Activated naive CD8-positive, alpha-beta T cell treated with anti-CD3 and anti-CD28 coated beads for 36 hours (primary cell): ENCODE measurements at regions not wholly inside any gene's neighbourhood (a gene's known extent, or its start where the extent isn't known, plus 50 kb on each side); places are given as distances from the start of the nearest gene placed in this dataset.
"Not testable (repeated sequence)": the region's sequence is repeated elsewhere in the genome, so short reads cannot be mapped to it uniquely, and the experiment has no call there.

Source experiments
- DNase-seq: peaks from one replicate; pipeline ENCODE4 v3.0.0; 2021
- H3K27ac Mint-ChIP-seq: one replicate; pipeline ENCODE4 v1.8.0; 2022; ENCODE audit warnings: mild to moderate bottlenecking, moderate library complexity, mixed read lengths
- H3K27me3 Mint-ChIP-seq: one replicate; pipeline ENCODE4 v1.8.0; 2022; ENCODE audit warnings: mild to moderate bottlenecking, mixed read lengths
- H3K36me3 Mint-ChIP-seq: one replicate; pipeline ENCODE4 v1.8.0; 2021; ENCODE audit warnings: mild to moderate bottlenecking, mixed read lengths
- H3K4me1 Mint-ChIP-seq: one replicate; pipeline ENCODE4 v1.8.0; 2021; ENCODE audit warnings: mixed read lengths
- H3K4me3 Mint-ChIP-seq: one replicate; pipeline ENCODE4 v1.8.0; 2022; ENCODE audit warnings: mild to moderate bottlenecking, moderate library complexity, mixed read lengths
- H3K9me3 Mint-ChIP-seq: one replicate; pipeline ENCODE4 v1.8.0; 2022; ENCODE audit warnings: mixed read lengths

GRCh38 chr2:210730672-210731071, 174.3 kb downstream of the CPS1 start:
- Mint-ChIP-seq H3K4me1 (no peaks in the 10 kb centered on the region), H3K36me3 (no peaks in the 10 kb centered on the region), H3K27me3 (peaks cover 3% of the 10 kb centered on the region), H3K4me3 (no peak overlapping the region), H3K9me3 (peaks cover 2% of the 10 kb centered on the region), H3K27ac (no peak overlapping the region)
- DNase-seq: no peak

GRCh38 chr2:210746826-210747225, 190.4 kb downstream of the CPS1 start:
- not testable (repeated sequence) for H3K4me1 Mint-ChIP-seq, H3K9me3 Mint-ChIP-seq, H3K27me3 Mint-ChIP-seq, DNase-seq, H3K4me3 Mint-ChIP-seq, H3K36me3 Mint-ChIP-seq, H3K27ac Mint-ChIP-seq

- Mint-ChIP-seq H3K9me3 (no peaks in the 10 kb centered on the region), H3K4me3 (no peak overlapping the region), H3K4me1 (no peaks in the 10 kb centered on the region), H3K36me3 (no peaks in the 10 kb centered on the region), H3K27ac (no peak overlapping the region), H3K27me3 (no peaks in the 10 kb centered on the region)
- no peak for DNase-seq
Observed at GRCh38 chr2:210752532-210752931, 196.1 kb downstream of the CPS1 start.

- no peak overlapping the region for H3K27ac Mint-ChIP-seq
- H3K4me3 Mint-ChIP-seq: no peak overlapping the region
- no peak for DNase-seq
- H3K36me3 Mint-ChIP-seq: no peaks in the 10 kb centered on the region
- H3K9me3 Mint-ChIP-seq: no peaks in the 10 kb centered on the region
- H3K27me3 Mint-ChIP-seq: no peaks in the 10 kb centered on the region
- H3K4me1 Mint-ChIP-seq: no peaks in the 10 kb centered on the region
Observed at GRCh38 chr2:210753386-210753785, 197.0 kb downstream of the CPS1 start.

GRCh38 chr2:210756855-210757254, 200.5 kb downstream of the CPS1 start:
- DNase-seq: no peak
- Mint-ChIP-seq H3K9me3 (no peaks in the 10 kb centered on the region), H3K27me3 (no peaks in the 10 kb centered on the region), H3K27ac (no peak overlapping the region), H3K4me1 (no peaks in the 10 kb centered on the region), H3K36me3 (no peaks in the 10 kb centered on the region), H3K4me3 (no peak overlapping the region)

GRCh38 chr2:210762604-210763588, 206.5 kb downstream of the CPS1 start:
- Mint-ChIP-seq H3K9me3 (no peaks in the 10 kb centered on the region), H3K36me3 (no peaks in the 10 kb centered on the region), H3K4me1 (no peaks in the 10 kb centered on the region), H3K27me3 (no peaks in the 10 kb centered on the region), H3K4me3 (no peak overlapping the region), H3K27ac (no peak overlapping the region)
- DNase-seq: no peak

GRCh38 chr2:210768329-210768910, 212.0 kb downstream of the CPS1 start:
- no peaks in the 10 kb centered on the region for H3K27me3 Mint-ChIP-seq
- no peak for DNase-seq
- peaks cover 11% of the 10 kb centered on the region for H3K9me3 Mint-ChIP-seq
- no peaks in the 10 kb centered on the region for H3K4me1 Mint-ChIP-seq
- H3K36me3 Mint-ChIP-seq: no peaks in the 10 kb centered on the region
- no peak overlapping the region for H3K27ac Mint-ChIP-seq
- H3K4me3 Mint-ChIP-seq: no peak overlapping the region

- no peak overlapping the region for H3K4me3 Mint-ChIP-seq
- DNase-seq: no peak
- peaks cover 3% of the 10 kb centered on the region for H3K9me3 Mint-ChIP-seq
- H3K27me3 Mint-ChIP-seq: no peaks in the 10 kb centered on the region
- no peaks in the 10 kb centered on the region for H3K36me3 Mint-ChIP-seq
- H3K4me1 Mint-ChIP-seq: no peaks in the 10 kb centered on the region
- H3K27ac Mint-ChIP-seq: no peak overlapping the region
Observed at GRCh38 chr2:210776756-210777155, 220.4 kb downstream of the CPS1 start.

- H3K9me3 Mint-ChIP-seq: no peaks in the 10 kb centered on the region
- no peaks in the 10 kb centered on the region for H3K4me1 Mint-ChIP-seq
- H3K27me3 Mint-ChIP-seq: no peaks in the 10 kb centered on the region
- no peaks in the 10 kb centered on the region for H3K36me3 Mint-ChIP-seq
- no peak for DNase-seq
- H3K4me3 Mint-ChIP-seq: no peak overlapping the region
- no peak overlapping the region for H3K27ac Mint-ChIP-seq
Observed at GRCh38 chr2:210782222-210782621, 225.8 kb downstream of the CPS1 start.

GRCh38 chr2:210787831-210788230, 231.4 kb downstream of the CPS1 start:
- H3K4me1 Mint-ChIP-seq, H3K9me3 Mint-ChIP-seq, H3K27ac Mint-ChIP-seq, DNase-seq, H3K36me3 Mint-ChIP-seq, H3K27me3 Mint-ChIP-seq, H3K4me3 Mint-ChIP-seq: not testable (repeated sequence)

- Mint-ChIP-seq H3K27ac (no peak overlapping the region), H3K4me1 (no peaks in the 10 kb centered on the region), H3K27me3 (no peaks in the 10 kb centered on the region), H3K4me3 (no peak overlapping the region), H3K36me3 (no peaks in the 10 kb centered on the region), H3K9me3 (no peaks in the 10 kb centered on the region)
- no peak for DNase-seq
Observed at GRCh38 chr2:210792000-210792399, 235.6 kb downstream of the CPS1 start.

- H3K27ac Mint-ChIP-seq: no peak overlapping the region
- H3K4me1 Mint-ChIP-seq: no peaks in the 10 kb centered on the region
- H3K27me3 Mint-ChIP-seq: no peaks in the 10 kb centered on the region
- DNase-seq: no peak
- H3K9me3 Mint-ChIP-seq: no peaks in the 10 kb centered on the region
- no peak overlapping the region for H3K4me3 Mint-ChIP-seq
- H3K36me3 Mint-ChIP-seq: no peaks in the 10 kb centered on the region
Observed at GRCh38 chr2:210795506-210795905, 239.1 kb downstream of the CPS1 start.

GRCh38 chr2:210798180-210798579, 241.8 kb downstream of the CPS1 start:
- H3K9me3 Mint-ChIP-seq: no peaks in the 10 kb centered on the region
- H3K27ac Mint-ChIP-seq: no peak overlapping the region
- H3K4me1 Mint-ChIP-seq: no peaks in the 10 kb centered on the region
- no peaks in the 10 kb centered on the region for H3K27me3 Mint-ChIP-seq
- H3K36me3 Mint-ChIP-seq: no peaks in the 10 kb centered on the region
- DNase-seq: no peak
- H3K4me3 Mint-ChIP-seq: no peak overlapping the region

- no peaks in the 10 kb centered on the region for H3K36me3 Mint-ChIP-seq
- H3K4me1 Mint-ChIP-seq: no peaks in the 10 kb centered on the region
- DNase-seq: no peak
- H3K27me3 Mint-ChIP-seq: no peaks in the 10 kb centered on the region
- no peak overlapping the region for H3K4me3 Mint-ChIP-seq
- H3K9me3 Mint-ChIP-seq: peaks cover 1% of the 10 kb centered on the region
- no peak overlapping the region for H3K27ac Mint-ChIP-seq
Observed at GRCh38 chr2:210814251-210815025, 258.0 kb downstream of the CPS1 start.

GRCh38 chr2:210816769-210817168, 260.4 kb downstream of the CPS1 start:
- H3K36me3 Mint-ChIP-seq: no peaks in the 10 kb centered on the region
- no peaks in the 10 kb centered on the region for H3K27me3 Mint-ChIP-seq
- no peaks in the 10 kb centered on the region for H3K9me3 Mint-ChIP-seq
- no peaks in the 10 kb centered on the region for H3K4me1 Mint-ChIP-seq
- DNase-seq: no peak
- H3K27ac Mint-ChIP-seq: no peak overlapping the region
- H3K4me3 Mint-ChIP-seq: no peak overlapping the region
